OCI-LY1 (cell line): ENCODE measurements at regions not wholly inside any gene's neighbourhood (a gene's known extent, or its start where the extent isn't known, plus 50 kb on each side); places are given as distances from the start of the nearest gene placed in this dataset.

Source experiments
- EZH2 ChIP-seq: fragments of 200-600 bp; sonication (generic), shearing (Covaris generic); IDR thresholded peaks from 2 replicates; pipeline ENCODE4 v1.8.0; 2017; ENCODE audit warnings: borderline replicate concordance, mixed run types, mild to moderate bottlenecking, antibody characterized with exemption, low read length, moderate library complexity, mixed read lengths
- TF ChIP-seq, protein P1 (sequence below): fragments of 200-600 bp; sonication (generic), shearing (Covaris generic); IDR thresholded peaks from 2 replicates; pipeline ENCODE4 v1.5.1; 2017; ENCODE audit warnings: mild to moderate bottlenecking, antibody characterized with exemption, low read length, moderate library complexity, mixed read lengths

GRCh38 chr10:111988646-111989045 lies 194.9 kb downstream of the GPAM start:
- no peak for TF ChIP-seq EZH2
- TF ChIP-seq, protein P1, sequence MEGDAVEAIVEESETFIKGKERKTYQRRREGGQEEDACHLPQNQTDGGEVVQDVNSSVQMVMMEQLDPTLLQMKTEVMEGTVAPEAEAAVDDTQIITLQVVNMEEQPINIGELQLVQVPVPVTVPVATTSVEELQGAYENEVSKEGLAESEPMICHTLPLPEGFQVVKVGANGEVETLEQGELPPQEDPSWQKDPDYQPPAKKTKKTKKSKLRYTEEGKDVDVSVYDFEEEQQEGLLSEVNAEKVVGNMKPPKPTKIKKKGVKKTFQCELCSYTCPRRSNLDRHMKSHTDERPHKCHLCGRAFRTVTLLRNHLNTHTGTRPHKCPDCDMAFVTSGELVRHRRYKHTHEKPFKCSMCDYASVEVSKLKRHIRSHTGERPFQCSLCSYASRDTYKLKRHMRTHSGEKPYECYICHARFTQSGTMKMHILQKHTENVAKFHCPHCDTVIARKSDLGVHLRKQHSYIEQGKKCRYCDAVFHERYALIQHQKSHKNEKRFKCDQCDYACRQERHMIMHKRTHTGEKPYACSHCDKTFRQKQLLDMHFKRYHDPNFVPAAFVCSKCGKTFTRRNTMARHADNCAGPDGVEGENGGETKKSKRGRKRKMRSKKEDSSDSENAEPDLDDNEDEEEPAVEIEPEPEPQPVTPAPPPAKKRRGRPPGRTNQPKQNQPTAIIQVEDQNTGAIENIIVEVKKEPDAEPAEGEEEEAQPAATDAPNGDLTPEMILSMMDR, result no peak
